SK-N-MC (cell line): ENCODE measurements at regions not wholly inside any gene's neighbourhood (a gene's known extent, or its start where the extent isn't known, plus 50 kb on each side); places are given as distances from the start of the nearest gene placed in this dataset.

Source experiments
- EZH2 ChIP-seq: fragments of 200-600 bp; sonication (generic); IDR thresholded peaks from one replicate; pipeline ENCODE4 v1.6.1; 2017; ENCODE audit warnings: antibody characterized with exemption
- POLR2AphosphoS5 ChIP-seq: IDR thresholded peaks from 2 replicates; pipeline ENCODE4 v1.6.1; 2012; ENCODE audit warnings: mild to moderate bottlenecking, low read depth, low read length, borderline replicate concordance

GRCh38 chr4:35556387-35556786 is 687.9 kb downstream of the ARAP2 start:
- TF ChIP-seq EZH2 (no peak), POLR2AphosphoS5 (no peak)
